GM18508 (cell line): ENCODE measurements at regions not wholly inside any gene's neighbourhood (a gene's known extent, or its start where the extent isn't known, plus 50 kb on each side); places are given as distances from the start of the nearest gene placed in this dataset.

Experiments
- ATAC-seq: cut with Tn5 transposase; IDR thresholded peaks from one replicate; pipeline ENCODE4 v1.9.1; 2021; ENCODE audit warnings: moderate number of reproducible peaks; ENCODE audit not compliant: insufficient read depth, unreplicated experiment

DNA sequence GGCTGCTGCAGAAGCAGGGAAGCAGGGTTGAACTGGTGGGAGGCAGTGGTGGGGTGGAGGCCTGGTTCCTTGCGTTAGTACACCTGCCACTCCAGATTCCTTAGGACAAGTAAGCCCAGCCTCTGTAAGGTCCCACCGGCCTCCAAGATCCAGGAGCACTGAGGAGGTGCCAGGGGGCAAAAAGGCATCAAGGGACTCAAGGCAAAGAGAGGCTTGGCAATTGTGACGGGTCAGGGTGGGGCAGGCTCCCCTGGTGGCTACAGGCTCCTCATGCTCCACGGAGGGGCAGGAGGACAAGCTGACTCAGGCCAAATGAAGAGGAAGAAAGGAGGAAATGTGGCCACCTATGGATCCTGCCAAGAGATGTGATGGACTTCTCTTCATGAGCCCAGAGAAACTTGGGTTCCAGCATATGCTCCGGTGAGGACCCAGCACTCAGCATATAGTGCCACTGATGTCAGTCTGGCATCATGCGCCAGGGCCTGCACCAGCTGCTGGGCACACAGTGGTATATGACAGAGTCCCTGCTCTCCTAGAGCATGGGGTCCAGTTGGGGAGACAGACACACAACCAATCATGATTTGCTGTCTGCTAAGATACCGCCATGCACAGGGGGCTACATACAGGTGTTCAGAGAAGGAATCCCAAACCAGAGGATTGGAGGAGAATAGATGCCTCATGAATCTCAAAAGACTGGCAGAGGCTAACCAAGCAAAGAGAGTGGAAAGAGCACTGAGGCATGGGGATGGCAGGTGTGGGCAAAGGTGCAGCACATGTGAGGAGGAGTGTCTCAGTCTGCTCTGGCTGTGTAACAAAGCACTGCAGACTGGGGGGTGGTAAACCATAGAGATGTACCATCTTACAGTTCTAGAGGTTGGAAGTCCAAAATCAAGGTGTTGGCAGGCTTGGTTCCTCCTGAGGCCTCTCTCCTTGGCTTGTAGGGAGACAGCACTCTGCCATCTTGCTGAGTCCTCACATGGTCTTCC is 249.7 kb downstream of the RHOU start:
- no peak for ATAC-seq

DNA sequence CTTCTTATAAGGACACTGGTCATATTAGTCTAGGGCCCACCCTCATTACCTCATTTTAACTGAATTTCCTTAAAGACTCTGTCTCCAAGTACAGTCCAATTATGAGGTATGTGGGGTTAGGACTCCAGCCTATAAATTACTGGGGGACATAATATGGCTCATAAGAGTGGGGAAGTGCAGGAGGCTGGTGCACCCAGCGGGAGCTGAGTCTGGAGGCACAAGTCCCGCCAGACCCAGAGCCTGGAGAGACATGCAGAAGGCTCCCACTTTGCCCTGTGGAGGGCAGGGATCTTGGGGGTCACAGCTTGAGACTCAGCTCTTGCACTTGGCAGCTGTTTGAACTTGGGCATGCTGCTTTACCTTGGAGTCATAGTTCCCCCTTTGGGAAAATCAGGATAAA is 250.4 kb downstream of the RHOU start:
- no peak for ATAC-seq

DNA sequence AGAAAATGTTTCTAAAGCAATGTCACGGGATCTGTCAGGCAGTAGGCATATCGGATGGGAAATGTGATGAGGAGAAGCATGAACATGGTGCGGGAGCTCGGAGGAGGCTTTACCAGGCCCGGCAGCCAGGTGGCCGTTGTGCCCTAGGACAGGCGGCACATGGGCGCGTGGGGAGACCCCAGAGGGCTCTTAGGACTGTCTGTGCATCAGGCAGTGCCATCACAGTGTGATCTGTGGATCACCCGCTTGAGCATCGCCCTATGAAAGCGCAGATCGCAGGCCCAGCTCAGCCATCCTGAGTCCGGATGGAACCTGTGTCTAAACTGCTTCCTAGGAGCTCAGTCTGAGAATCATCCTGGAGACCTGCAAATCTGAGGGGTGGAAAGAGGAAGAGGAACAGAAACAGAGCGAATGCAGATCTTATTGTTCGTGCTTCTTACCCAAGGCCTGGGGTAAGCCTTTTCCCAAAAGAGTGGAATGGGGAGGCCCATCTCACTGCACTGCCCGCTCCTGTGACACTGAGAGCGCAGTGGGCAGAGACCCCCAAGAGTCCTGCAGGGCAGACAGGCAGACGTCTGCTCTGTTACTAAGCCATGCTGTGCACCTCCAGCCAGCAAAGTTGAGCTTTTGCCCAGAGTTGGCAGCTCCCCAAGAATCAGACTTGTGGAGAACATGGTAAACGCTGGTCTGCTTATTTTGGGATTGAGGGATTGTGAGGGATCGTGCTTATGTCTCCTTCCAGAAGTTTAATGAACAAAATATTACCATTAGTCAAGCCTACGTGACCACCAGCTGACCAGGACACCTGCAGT is 251.0 kb downstream of the RHOU start:
- no peak for ATAC-seq

DNA sequence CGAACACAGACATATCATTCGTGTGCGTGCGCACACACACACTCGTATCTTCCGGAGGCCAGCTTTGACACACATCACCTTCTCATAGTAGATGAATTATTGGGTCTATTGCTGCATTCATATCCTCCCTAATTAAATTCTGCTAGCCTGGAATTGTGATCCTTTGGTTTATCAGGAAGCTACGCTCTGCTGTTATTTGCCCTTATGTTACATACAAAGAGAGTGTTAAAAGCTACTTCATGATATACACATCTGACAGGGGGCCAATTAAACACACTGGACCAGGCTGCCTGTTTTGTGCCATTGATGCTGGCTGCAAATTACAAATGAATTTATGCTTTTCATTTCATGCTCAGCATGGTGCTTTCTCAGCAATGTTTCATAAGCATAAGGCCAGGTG is 252.0 kb downstream of the RHOU start:
- ATAC-seq = no peak

DNA sequence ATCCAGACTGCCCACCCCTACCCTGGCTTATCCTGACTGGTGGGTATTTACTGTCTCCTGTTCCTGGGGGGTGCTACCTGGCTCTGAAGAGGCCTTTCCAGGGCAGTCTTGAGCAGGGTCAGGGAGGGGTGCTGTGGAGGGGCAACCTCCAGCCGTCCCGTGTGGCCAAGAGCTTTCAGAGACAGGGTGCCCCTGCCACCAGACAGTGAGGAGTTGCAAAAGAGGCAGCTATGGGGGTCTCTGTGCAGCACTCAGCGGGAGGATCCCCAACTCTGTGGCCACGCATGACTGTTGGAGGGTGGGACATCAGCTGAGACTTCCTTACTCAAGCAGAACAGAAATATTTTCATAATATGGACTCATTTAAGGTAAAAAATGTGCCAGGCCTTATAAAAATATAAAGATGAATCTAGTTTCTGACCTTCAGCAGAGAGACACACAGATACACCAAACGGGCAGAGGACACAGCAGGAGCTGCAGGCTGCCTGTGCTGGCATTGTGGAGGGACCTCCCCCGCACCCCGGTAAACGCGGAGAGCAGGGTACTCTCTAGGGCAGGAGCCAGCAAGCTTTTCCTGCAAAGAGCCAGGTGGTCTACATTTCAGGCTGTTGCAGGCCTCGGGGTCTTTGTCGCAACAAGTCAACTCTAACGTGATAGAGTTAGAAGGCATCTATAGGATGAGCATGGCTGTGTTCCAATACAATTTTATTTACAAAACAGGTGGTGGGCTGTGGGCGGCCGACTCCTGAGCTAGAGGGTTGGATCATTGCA is 252.6 kb downstream of the RHOU start:
- ATAC-seq = no peak

DNA sequence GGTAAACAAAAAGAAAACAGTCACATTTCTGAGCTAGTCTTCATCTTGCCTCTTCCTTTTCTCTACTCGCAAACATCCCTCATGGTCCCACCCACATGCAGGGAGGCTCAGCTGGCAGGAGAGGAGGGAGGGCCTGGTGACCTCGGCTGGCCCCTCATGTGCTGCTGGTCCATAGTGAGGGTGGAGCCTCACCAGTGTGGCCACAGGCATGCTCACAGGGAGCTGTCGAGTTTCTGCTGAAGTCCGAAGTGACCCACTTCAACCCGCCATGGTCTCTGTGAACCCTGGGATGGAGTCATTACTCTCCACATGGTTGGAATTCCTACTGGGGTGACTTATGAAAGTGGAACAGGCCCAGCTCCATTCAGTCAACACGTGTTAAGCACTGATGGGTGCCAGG is 253.4 kb downstream of the RHOU start:
- no peak for ATAC-seq

DNA sequence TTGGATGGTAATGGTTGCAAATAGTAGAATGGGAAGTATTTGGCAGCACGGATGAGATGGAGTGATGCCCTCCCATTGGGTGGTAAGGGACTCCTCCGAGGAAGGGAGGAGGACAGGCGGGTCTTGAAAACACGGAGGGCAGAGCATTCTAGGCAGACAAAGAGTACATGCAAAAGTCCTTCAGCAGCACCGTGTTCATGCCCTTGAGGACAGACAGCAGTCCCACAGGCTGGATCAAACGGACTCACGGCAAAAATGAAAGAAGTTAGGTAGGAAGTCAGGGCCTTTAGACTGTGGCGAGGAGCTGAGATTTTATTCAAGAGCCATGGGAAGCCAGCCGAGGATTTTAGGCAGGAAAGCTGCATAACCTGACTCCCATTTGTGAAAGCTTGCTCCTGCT is 253.9 kb downstream of the RHOU start:
- no peak for ATAC-seq

DNA sequence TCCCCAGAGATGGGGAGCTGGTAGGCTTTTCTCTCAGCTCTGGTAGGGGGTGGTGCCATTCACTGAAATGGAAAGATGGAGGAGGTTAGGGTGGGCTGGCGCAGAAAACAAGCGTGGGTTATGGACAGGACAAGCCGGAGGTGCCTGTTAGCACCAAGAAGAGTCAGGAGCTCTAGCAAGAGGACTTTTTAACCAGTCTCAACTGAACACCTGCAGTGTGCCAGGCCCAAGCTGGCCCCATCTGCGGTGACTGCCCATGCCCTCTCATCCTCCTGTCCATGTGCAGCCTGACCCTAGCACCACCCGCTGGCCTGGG is 254.4 kb downstream of the RHOU start:
- ATAC-seq = no peak

DNA sequence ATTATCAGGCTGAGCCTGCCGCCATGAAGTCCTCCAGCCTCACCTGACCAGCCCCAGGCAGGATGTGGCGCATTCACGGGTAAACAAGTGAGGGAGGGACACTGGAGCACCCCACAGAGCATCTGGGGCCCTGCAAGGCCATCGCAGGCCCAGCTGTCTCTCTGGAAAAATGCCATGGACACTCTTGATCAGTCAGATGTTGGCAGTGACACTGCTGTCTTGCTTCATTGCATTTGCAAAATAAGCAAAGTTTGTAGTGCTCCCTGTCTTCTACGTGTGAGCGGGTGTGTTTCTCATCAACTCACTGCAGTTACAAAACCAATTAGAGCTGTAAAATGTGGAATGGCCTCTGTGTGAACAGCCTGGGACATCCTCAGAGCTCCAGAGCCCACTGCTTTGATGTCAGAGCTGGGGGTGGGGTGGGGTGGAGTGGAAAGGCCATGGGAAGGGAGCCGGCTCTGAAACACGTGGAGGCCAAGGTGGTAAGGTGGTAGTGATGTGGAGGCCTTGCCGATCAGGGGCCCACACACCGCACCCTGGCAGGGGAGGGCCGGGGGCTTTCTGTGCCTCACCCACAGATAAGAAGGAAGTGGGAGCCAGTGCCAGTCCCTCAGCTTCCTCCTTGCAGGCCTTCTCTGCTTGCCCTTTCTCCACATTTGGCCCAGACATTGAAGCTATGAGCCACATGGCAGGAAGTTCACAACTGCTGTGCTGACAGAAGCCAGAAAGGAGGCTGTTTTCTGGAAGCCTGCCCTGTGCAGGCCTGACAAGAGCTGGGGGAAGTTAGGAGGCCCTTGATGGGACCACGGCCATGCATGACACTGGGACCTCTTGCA is 254.9 kb downstream of the RHOU start:
- no peak for ATAC-seq

DNA sequence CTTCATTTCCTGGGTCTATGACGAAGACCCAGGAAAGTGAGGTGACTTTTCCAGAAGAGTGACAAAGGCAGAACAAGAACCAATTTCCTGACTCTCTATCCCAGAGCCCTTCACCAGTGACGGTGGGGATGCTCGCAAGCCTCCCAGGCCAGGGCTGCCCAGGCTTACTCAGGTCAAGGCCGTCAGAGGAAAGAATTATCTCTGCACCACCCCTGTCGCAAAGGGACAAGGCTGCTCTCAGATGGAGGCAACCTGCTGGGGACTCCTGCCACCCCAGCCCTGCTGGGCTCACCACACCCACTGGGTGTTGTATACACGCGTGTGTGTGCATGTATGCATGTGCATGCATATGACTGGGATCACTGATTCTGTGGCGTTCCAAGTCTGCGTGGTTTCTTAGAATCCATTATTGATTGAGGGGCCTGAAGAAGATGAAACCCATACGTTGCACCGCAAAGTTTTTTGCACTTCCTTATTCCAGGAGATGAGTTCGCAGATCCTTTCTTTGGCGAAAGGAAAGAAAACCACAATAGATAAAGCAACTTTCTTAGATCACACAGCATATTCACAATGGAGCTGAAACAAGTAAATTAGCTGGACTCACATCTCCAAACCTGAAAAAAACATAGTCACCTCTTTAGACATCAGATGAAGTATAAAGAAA is 255.8 kb downstream of the RHOU start:
- ATAC-seq = no peak

DNA sequence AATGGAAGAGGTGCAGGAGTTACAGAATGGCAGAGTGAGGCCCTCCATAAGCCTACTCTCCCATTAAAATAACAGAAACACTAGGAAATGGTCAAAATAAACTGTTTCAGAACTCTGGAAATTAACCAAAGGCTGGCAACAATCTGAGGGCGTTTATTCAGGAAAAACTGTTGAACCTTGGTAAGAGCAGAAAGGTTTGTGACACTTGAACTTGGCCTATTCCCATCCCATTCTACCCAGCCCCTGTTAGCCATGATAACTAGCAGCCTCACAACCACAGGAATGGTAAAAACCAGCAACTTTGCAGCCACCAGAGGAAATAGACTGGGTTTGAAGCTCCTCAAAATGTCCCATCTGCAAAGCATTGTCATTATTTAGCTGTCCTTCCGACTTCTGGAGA is 256.8 kb downstream of the RHOU start:
- no peak for ATAC-seq

DNA sequence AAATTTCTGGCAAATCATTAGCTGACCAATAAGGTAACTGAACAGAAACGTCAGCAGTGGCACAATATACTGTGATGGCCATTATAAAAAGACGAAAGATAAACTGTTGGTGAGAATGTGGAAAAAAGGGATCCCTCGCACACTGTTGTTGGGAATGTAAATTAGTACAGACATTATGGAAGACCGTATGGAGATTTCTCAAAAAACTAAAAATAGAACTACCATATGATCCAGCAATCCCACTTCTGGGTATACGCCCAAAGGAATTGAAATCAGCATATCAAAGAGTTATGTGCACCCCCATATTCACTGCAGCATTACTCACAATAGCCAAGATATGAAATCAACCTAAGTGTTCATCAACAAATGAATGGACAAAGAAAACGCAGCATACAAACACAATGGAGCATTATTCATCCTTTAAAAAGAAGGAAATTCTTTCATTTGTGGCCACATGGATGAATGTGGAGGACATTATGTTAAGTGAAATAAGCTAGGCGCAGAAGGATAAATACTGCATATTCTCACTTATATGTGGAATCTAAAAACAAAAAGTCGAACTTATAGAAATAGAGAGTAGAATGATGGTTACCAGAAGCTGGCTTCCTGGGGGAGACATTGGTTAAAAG is 257.7 kb downstream of the RHOU start:
- ATAC-seq = no peak

DNA sequence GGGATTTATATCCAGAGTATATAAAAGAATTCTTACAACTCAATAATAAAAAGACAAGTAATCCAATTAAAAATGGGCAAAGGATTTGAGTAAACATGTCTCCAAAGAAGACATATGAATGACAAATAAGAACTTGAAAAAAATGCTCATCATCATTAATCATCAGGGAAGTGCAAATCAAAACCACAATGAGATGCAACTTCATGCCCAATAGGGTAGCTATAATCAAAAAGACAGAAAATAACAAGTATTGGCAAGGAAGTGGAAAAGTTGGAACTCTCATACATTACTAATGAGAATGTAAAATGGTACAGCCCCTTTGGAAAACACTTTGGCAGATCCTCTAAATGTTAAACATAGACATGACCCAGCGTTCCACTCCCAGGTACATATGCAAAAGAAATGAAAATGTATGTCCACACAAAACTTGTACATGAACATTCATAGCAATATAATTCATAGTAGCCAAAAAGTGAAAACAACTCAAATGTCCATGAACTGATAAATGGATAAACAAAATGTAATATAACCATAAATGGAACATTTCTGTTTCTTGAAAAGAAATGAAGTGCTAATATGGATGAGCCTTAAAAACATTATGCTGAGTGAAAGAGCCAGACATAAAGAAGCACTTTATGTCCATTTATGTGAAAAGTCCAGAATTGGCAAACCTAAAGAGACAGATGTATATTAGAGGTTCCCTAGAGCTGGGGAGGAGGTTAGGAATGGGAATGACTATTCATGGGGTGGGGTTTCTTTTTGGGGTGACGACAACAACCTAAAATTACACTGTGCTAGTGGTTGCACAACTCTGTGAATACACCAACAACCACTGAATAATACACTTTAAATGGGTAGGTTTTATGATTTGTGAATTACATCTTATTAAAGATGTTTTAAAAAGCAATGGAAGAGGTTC is 259.7 kb downstream of the RHOU start:
- ATAC-seq = no peak

DNA sequence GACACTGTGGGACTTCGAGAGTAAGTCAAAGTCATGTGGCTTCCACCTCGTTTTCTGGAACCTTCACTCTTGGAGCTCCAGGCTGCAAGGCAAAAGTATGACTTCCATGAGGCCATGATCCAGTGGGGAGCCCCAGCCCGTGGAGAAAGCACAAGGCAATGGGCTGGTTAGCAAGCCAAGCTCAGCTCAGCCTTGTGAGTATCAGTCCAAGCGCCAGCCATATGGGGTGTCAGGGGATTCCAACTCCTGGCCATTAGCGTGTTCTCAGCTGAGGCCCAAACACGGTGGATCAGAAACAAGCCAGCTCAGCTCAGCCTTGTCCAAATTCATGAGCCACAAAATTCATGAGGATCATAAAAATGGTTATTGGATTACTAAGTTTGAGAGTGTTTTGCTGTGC is 261.0 kb downstream of the RHOU start:
- ATAC-seq = no peak

DNA sequence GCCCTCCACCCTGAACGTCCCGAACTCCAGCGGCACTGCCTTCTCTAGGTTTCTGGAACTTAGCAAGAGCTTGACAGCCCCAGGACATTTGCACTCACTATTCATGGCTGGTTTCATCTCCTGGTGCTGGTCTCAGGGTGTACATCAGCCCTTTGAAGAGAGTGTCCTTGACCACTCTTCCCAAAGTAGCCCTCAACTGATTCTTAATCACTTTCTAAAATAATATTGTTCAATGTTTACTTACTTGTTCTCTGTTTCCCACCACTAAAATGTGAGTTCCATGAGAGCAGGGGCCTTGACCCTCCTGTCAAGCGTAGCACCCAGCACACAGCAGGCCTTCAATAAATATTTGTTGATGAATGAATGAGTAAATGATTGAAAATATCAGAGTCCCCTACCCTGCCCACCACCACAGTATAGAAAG is 262.5 kb downstream of the RHOU start:
- ATAC-seq = no peak

DNA sequence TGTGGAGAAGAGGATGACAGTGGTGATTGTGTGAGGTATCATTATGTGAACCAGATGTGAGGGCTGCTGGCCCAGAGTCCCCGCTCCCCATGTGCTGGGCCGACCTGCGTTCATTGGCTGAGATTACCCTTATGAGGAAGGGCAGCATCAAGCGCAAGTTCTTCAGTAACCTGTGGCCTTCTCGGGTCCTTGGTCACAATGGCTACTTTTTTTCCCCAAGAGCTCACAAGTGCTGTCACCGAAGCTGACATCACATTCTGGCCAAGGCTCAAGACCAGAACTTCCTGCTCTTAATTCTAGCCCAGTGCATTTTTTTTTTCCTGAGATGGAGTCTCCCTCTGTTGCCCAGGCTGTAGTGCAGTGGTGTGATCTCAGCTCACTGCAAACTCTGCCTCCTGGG is 262.9 kb downstream of the RHOU start:
- ATAC-seq = no peak

DNA sequence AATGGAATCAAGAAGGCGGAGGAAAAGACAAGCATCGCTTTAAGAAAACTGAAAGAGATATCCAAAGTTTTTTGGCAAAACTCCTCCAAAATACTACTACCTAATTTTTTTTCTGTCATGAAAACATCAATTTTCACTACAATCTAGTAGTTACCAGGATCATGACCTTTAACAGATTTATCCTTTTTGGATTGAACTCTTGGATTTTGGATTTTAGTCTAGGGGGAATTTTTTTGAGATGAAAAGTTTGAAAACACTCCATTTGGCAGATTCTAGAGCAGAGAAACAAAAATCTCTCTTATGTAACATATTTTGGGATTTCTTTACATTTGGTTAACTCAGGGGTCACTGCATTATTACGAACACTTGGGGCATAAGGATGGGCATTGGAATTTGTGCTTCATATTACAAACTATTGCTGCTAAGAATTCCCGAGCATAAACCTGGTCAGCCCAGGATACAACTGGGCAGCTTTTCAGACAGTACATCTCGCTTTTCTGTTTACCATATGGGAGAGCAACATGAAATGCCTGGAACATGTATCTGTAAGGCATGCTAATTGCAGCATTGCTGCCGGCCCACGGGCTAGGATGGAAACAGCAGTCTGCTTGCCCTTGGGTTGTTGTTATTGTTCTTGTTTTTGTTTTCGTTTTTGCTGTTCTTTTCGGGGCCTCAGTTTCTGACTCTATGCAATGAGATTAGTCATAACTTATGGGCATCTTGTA is 264.3 kb downstream of the RHOU start:
- ATAC-seq = no peak
